Esophagus (tissue), 2 donors: ENCODE measurements at regions not wholly inside any gene's neighbourhood (a gene's known extent, or its start where the extent isn't known, plus 50 kb on each side); places are given as distances from the start of the nearest gene placed in this dataset.

Experiments
- H3K27ac ChIP-seq, 2 donors: one replicate each; pipeline ENCODE4 v1.5.1; 2013; ENCODE audit warnings: low read depth in 2 of 2, mild to moderate bottlenecking in 2 of 2, inconsistent platforms in 1 of 2, low read length in 1 of 2, moderate library complexity in 1 of 2
- H3K27me3 ChIP-seq, 2 donors: one replicate each; pipeline ENCODE4 v1.6.1; 2013; ENCODE audit warnings: low read length in 2 of 2, control low read depth in 1 of 2, mild to moderate bottlenecking in 1 of 2; ENCODE audit not compliant: insufficient read depth in 2 of 2, control insufficient read depth in 1 of 2
- H3K36me3 ChIP-seq, 2 donors: one replicate each; pipeline ENCODE4 v1.6.1; 2013; ENCODE audit warnings: low read length in 1 of 2; ENCODE audit not compliant: control insufficient read depth in 2 of 2, insufficient read depth in 2 of 2
- H3K4me1 ChIP-seq, 2 donors: one replicate each; pipeline ENCODE4 v1.6.1; 2013; ENCODE audit warnings: low read length in 1 of 2; ENCODE audit not compliant: control insufficient read depth in 2 of 2, insufficient read depth in 2 of 2
- H3K4me3 ChIP-seq, 2 donors: one replicate each; pipeline ENCODE4 v1.5.1; 2013; ENCODE audit warnings: low read length in 2 of 2, mild to moderate bottlenecking in 2 of 2, low read depth in 1 of 2, moderate library complexity in 1 of 2
- H3K9me3 ChIP-seq, 2 donors: one replicate each; pipeline ENCODE4 v1.6.1; 2013; ENCODE audit warnings: mild to moderate bottlenecking in 2 of 2, low read depth in 1 of 2, low read length in 1 of 2, moderate library complexity in 1 of 2; ENCODE audit not compliant: control insufficient read depth in 2 of 2, insufficient read depth in 1 of 2
- WGBS, 2 donors: extraction: QIAGEN DNeasy Blood & Tissue Kit; methylation state at CpG; one replicate each; pipeline ENCODE4 v1.1.7; 2013; 5-methylcytosine and 5-hydroxymethylcytosine counted together
- donor health status: healthy with polysubstance abuse.
- donor health status: Bipolar disorder and iron deficiency.

GRCh38 chr2:52919673-52920072 is 847.9 kb upstream of the CHAC2 start:
- 60% methylated on average over 4 of the region's 4 CpGs for WGBS, 2 donors
- H3K4me3 ChIP-seq: no peak overlapping the region

GRCh38 chr2:52918551-52918950 is 849.1 kb upstream of the CHAC2 start:
- H3K27me3 ChIP-seq: no peaks in the 10 kb centered on the region
- WGBS, 2 donors: 53 to 58% methylated on average over 1 of the region's 1 CpG

More at GRCh38 chr2:52919673-52920072, 847.9 kb upstream of the CHAC2 start:
- Histone ChIP-seq H3K27ac (no peak overlapping the region), H3K27me3 (no peaks in the 10 kb centered on the region), H3K36me3 (no peaks in the 10 kb centered on the region), H3K9me3 (no peaks in the 10 kb centered on the region), H3K4me1 (no peaks in the 10 kb centered on the region)

GRCh38 chr2:52916981-52917380 is 850.6 kb upstream of the CHAC2 start:
- no peaks in the 10 kb centered on the region for H3K27me3 ChIP-seq
- no peak overlapping the region for H3K27ac ChIP-seq
- no peaks in the 10 kb centered on the region for H3K4me1 ChIP-seq
- no peak overlapping the region for H3K4me3 ChIP-seq
- H3K9me3 ChIP-seq: no peaks in the 10 kb centered on the region
- 48 to 53% methylated on average over 3 of the region's 3 CpGs for WGBS, 2 donors
- H3K36me3 ChIP-seq: no peaks in the 10 kb centered on the region

More at GRCh38 chr2:52918551-52918950, 849.1 kb upstream of the CHAC2 start:
- H3K27ac ChIP-seq: no peak overlapping the region
- H3K9me3 ChIP-seq: no peaks in the 10 kb centered on the region
- H3K36me3 ChIP-seq: no peaks in the 10 kb centered on the region
- no peak overlapping the region for H3K4me3 ChIP-seq
- no peaks in the 10 kb centered on the region for H3K4me1 ChIP-seq

GRCh38 chr2:52904355-52904891 is 863.2 kb upstream of the CHAC2 start:
- Histone ChIP-seq H3K27ac (no peak overlapping the region), H3K27me3 (no peaks in the 10 kb centered on the region), H3K36me3 (no peaks in the 10 kb centered on the region), H3K9me3 (no peaks in the 10 kb centered on the region), H3K4me3 (no peak overlapping the region), H3K4me1 (no peaks in the 10 kb centered on the region)
- WGBS, 2 donors: 21 to 30% methylated on average over 1 of the region's 1 CpG

- Histone ChIP-seq H3K4me1 (no peaks in the 10 kb centered on the region), H3K9me3 (peaks cover 4 to 8% of the 10 kb centered on the region in 2 donors), H3K4me3 (no peak overlapping the region), H3K27ac (no peak overlapping the region), H3K27me3 (no peaks in the 10 kb centered on the region), H3K36me3 (no peaks in the 10 kb centered on the region)
- 85 to 94% methylated on average over 2 of the region's 2 CpGs for WGBS, 2 donors
These were observed 870.0 kb upstream of the CHAC2 start for GRCh38 chr2:52897511-52898044.

- WGBS, 2 donors: 73 to 83% methylated on average over 4 of the region's 4 CpGs
- H3K27me3 ChIP-seq: no peaks in the 10 kb centered on the region
- no peaks in the 10 kb centered on the region for H3K36me3 ChIP-seq
- no peak overlapping the region for H3K4me3 ChIP-seq
- H3K27ac ChIP-seq: no peak overlapping the region
- peaks cover 4 to 8% of the 10 kb centered on the region in 2 donors for H3K9me3 ChIP-seq
- H3K4me1 ChIP-seq: no peaks in the 10 kb centered on the region
These were observed 871.8 kb upstream of the CHAC2 start for GRCh38 chr2:52895726-52896340.

GRCh38 chr2:52886556-52886955 is 881.0 kb upstream of the CHAC2 start:
- no peaks in the 10 kb centered on the region for H3K36me3 ChIP-seq
- peaks cover 0 to 6% of the 10 kb centered on the region in 2 donors for H3K9me3 ChIP-seq
- no peak overlapping the region for H3K27ac ChIP-seq
- WGBS, 2 donors: 87 to 88% methylated on average over 3 of the region's 3 CpGs
- no peaks in the 10 kb centered on the region for H3K4me1 ChIP-seq
- no peak overlapping the region for H3K4me3 ChIP-seq
- no peaks in the 10 kb centered on the region for H3K27me3 ChIP-seq

- 70% methylated on average over 3 of the region's 3 CpGs for WGBS, 2 donors
- no peaks in the 10 kb centered on the region for H3K36me3 ChIP-seq
- H3K4me3 ChIP-seq: no peak overlapping the region
- peaks cover 0 to 6% of the 10 kb centered on the region in 2 donors for H3K9me3 ChIP-seq
- no peaks in the 10 kb centered on the region for H3K27me3 ChIP-seq
- H3K27ac ChIP-seq: no peak overlapping the region
- no peaks in the 10 kb centered on the region for H3K4me1 ChIP-seq
These were observed 882.7 kb upstream of the CHAC2 start for GRCh38 chr2:52884761-52885352.

- no peak overlapping the region for H3K27ac ChIP-seq
- WGBS, 2 donors: 60 to 64% methylated on average over 2 of the region's 2 CpGs
- H3K4me1 ChIP-seq: no peaks in the 10 kb centered on the region
- no peaks in the 10 kb centered on the region for H3K36me3 ChIP-seq
- peaks cover 0 to 6% of the 10 kb centered on the region in 2 donors for H3K9me3 ChIP-seq
- H3K4me3 ChIP-seq: no peak overlapping the region
- H3K27me3 ChIP-seq: no peaks in the 10 kb centered on the region
These were observed 884.6 kb upstream of the CHAC2 start for GRCh38 chr2:52882974-52883373.
